ENCODE measurements at regions not wholly inside any gene's neighbourhood (a gene's known extent, or its start where the extent isn't known, plus 50 kb on each side); places are given as distances from the start of the nearest gene placed in this dataset.

GRCh38 chr2:88831071-88831791 lies 139.8 kb downstream of the RPIA start:
- TF ChIP-seq, protein P1, sequence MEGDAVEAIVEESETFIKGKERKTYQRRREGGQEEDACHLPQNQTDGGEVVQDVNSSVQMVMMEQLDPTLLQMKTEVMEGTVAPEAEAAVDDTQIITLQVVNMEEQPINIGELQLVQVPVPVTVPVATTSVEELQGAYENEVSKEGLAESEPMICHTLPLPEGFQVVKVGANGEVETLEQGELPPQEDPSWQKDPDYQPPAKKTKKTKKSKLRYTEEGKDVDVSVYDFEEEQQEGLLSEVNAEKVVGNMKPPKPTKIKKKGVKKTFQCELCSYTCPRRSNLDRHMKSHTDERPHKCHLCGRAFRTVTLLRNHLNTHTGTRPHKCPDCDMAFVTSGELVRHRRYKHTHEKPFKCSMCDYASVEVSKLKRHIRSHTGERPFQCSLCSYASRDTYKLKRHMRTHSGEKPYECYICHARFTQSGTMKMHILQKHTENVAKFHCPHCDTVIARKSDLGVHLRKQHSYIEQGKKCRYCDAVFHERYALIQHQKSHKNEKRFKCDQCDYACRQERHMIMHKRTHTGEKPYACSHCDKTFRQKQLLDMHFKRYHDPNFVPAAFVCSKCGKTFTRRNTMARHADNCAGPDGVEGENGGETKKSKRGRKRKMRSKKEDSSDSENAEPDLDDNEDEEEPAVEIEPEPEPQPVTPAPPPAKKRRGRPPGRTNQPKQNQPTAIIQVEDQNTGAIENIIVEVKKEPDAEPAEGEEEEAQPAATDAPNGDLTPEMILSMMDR (IDR thresholded peaks at IDR 0.05) = no peak
- no peak for TF ChIP-seq POLR2A (IDR thresholded peaks at IDR 0.05)
